ENCODE measurements at regions not wholly inside any gene's neighbourhood (a gene's known extent, or its start where the extent isn't known, plus 50 kb on each side); places are given as distances from the start of the nearest gene placed in this dataset.

DNA sequence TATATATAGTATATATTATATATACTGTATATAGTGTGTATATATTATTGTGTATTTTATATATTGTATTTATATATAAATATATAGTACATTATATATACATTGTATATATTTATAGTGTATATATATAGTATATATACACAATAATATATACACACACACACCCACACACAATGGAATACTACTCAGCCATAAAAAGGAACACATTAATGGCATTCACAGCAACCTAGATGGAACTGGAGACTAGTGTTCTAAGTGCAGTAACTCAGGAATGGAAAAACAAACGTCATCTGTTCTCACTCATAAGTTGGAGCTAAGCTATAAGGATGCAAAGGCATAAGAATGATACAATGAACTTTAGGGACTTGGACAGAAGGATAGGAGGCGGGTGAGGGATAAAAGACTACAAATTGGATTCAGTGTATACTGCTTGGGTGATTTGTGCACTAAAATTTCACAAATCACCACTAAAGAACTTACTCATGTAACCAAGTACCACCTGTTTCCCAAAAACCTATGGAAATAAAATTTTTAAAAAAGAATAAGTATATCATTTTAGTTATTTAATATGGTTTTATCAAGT is 201.9 kb upstream of the CDH11 start:
- TF ChIP-seq, protein P1, sequence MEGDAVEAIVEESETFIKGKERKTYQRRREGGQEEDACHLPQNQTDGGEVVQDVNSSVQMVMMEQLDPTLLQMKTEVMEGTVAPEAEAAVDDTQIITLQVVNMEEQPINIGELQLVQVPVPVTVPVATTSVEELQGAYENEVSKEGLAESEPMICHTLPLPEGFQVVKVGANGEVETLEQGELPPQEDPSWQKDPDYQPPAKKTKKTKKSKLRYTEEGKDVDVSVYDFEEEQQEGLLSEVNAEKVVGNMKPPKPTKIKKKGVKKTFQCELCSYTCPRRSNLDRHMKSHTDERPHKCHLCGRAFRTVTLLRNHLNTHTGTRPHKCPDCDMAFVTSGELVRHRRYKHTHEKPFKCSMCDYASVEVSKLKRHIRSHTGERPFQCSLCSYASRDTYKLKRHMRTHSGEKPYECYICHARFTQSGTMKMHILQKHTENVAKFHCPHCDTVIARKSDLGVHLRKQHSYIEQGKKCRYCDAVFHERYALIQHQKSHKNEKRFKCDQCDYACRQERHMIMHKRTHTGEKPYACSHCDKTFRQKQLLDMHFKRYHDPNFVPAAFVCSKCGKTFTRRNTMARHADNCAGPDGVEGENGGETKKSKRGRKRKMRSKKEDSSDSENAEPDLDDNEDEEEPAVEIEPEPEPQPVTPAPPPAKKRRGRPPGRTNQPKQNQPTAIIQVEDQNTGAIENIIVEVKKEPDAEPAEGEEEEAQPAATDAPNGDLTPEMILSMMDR (IDR thresholded peaks at IDR 0.05) = no peak
- no peak for TF ChIP-seq POLR2A (IDR thresholded peaks at IDR 0.05)
- TF ChIP-seq POLR2AphosphoS5 (IDR thresholded peaks at IDR 0.05) = no peak
- TF ChIP-seq EP300 (IDR thresholded peaks at IDR 0.05) = no peak
- H3K4me3 ChIP-seq = no peak overlapping the region

DNA sequence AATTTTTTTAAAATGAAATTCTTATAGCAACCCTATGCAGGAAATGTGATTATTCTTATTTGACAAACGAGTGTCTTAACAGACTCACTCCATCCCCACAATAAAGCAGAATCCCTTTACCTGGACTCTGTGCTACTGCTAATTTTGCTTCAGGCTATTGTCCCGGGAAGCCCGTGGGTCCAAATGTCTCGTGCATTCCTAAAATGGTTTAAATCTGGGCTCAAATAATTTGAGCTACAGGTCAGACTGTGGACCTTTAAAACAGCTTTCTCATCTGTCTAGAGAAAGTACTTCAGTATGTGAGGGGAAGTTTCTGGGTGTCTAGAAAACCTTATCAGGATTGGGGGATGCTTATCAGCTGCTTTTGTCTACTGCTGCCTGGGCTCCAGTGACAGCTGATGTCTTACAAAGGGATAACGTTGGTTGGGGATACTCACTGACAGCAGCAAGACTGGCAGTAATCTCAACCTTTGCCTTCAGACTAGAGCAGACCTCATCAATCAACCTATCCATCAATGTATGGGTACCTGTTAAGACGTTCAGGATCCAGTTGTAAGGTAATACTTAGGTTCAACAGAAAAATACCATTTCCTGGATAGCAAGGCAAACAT is 197.9 kb upstream of the CDH11 start:
- Histone ChIP-seq H3K4me1 (peaks cover 3% of the 10 kb centered on the region), H3K27me3 (no peaks in the 10 kb centered on the region), H3K4me3 (no peak overlapping the region), H3K36me3 (no peaks in the 10 kb centered on the region), H3K27ac (no peak overlapping the region), H3K9me3 (no peaks in the 10 kb centered on the region)
- 57% methylated on average over 6 of the region's 6 CpGs for WGBS
- TF ChIP-seq, protein P1 (IDR thresholded peaks at IDR 0.05) = no peak
- TF ChIP-seq POLR2AphosphoS5 (IDR thresholded peaks at IDR 0.05) (no peak), POLR2A (IDR thresholded peaks at IDR 0.05) (no peak), EP300 (IDR thresholded peaks at IDR 0.05) (no peak)
- DNase-seq (ENCODE audit: low spot score in 2 of 2) = no peak

More for the DNA sequence above, 201.9 kb upstream of the CDH11 start:
- H3K9me3 ChIP-seq = no peaks in the 10 kb centered on the region
- no peak overlapping the region for H3K27ac ChIP-seq
- no peaks in the 10 kb centered on the region for H3K27me3 ChIP-seq
- DNase-seq (ENCODE audit: low spot score in 2 of 2) = no peak
- 57% methylated on average over 2 of the region's 2 CpGs for WGBS
- no peaks in the 10 kb centered on the region for H3K36me3 ChIP-seq
- no peaks in the 10 kb centered on the region for H3K4me1 ChIP-seq

- Histone ChIP-seq H3K27ac (no peak overlapping the region), H3K4me3 (no peak overlapping the region), H3K4me1 (peaks cover 3% of the 10 kb centered on the region), H3K9me3 (no peaks in the 10 kb centered on the region), H3K36me3 (no peaks in the 10 kb centered on the region), H3K27me3 (no peaks in the 10 kb centered on the region)
- no peak for TF ChIP-seq POLR2AphosphoS5 (IDR thresholded peaks at IDR 0.05)
- no peak for TF ChIP-seq EP300 (IDR thresholded peaks at IDR 0.05)
- TF ChIP-seq POLR2A (IDR thresholded peaks at IDR 0.05) = no peak
- TF ChIP-seq, protein P1 (IDR thresholded peaks at IDR 0.05) = no peak
- DNase-seq (ENCODE audit: low spot score in 2 of 2) = no peak
Measured at GRCh38 chr16:65318590-65319257, 196.9 kb upstream of the CDH11 start.

- H3K27me3 ChIP-seq = no peaks in the 10 kb centered on the region
- TF ChIP-seq, protein P1 (IDR thresholded peaks at IDR 0.05) = no peak
- TF ChIP-seq POLR2AphosphoS5 (IDR thresholded peaks at IDR 0.05) = no peak
- no peak for TF ChIP-seq EP300 (IDR thresholded peaks at IDR 0.05)
- TF ChIP-seq POLR2A (IDR thresholded peaks at IDR 0.05) = no peak
- 31% methylated on average over 9 of the region's 9 CpGs for WGBS
- H3K27ac ChIP-seq = no peak overlapping the region
- H3K4me1 ChIP-seq = peaks cover 3% of the 10 kb centered on the region
- DNase-seq (ENCODE audit: low spot score in 2 of 2) = no peak
- no peaks in the 10 kb centered on the region for H3K9me3 ChIP-seq
- no peak overlapping the region for H3K4me3 ChIP-seq
- H3K36me3 ChIP-seq = no peaks in the 10 kb centered on the region
Measured at GRCh38 chr16:65318138-65318537, 196.3 kb upstream of the CDH11 start.

DNA sequence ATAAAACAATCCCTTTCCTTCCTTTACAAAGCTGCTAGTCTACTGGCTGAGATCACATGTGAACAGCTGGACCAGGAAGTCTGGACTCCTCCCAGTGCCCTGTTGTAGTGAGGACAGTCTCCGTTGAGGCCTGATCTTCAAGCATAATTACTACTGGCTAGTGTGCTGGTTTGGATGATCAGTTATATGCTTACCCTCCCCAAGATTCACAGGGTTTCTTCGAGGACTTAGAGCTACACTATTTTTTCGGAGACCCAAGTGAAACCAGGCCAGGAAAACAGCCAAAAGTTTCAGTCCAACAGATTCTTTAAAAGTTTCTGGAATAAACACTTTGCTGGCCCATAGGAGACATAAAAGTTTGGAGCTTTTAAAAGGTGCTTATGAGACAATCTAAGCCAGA is 194.9 kb upstream of the CDH11 start:
- no peaks in the 10 kb centered on the region for H3K36me3 ChIP-seq
- no peak overlapping the region for H3K27ac ChIP-seq
- H3K4me1 ChIP-seq = peaks cover 3% of the 10 kb centered on the region
- no peaks in the 10 kb centered on the region for H3K27me3 ChIP-seq
- TF ChIP-seq POLR2A (IDR thresholded peaks at IDR 0.05) (no peak), POLR2AphosphoS5 (IDR thresholded peaks at IDR 0.05) (no peak), EP300 (IDR thresholded peaks at IDR 0.05) (no peak)
- TF ChIP-seq, protein P1 (IDR thresholded peaks at IDR 0.05) = no peak
- 75% methylated on average over 3 of the region's 3 CpGs for WGBS
- no peaks in the 10 kb centered on the region for H3K9me3 ChIP-seq
- H3K4me3 ChIP-seq = no peak overlapping the region
- no peak for DNase-seq (ENCODE audit: low spot score in 2 of 2)

Measured in suprapubic skin (tissue), 4 donors.